ENCODE measurements at regions not wholly inside any gene's neighbourhood (a gene's known extent, or its start where the extent isn't known, plus 50 kb on each side); places are given as distances from the start of the nearest gene placed in this dataset.

DNA sequence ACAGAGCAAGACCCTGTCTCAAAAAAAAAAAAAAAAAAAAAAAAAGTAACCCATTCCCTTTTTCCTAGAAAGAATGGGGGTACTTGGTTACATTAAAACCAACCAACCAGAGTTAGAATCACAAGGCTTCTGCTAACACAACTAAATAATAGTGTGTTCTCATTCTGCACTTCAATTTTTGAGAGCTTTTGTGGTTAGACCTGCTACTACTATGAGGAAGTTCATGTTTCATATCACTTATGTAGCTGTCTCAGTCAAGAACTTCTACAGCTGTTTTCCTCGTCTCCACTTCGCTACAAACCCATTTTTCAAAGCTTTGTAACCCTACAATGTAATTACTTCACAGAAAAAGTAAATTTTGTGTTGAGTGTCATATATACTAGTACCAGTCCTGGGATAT lies 58.3 kb downstream of the PDHA2 start:
- H3K27ac ChIP-seq = no peak overlapping the region
- intact Hi-C loops (cut with DNase I; ENCODE audit: low total_unique reads) (no loop called here), in situ Hi-C loops (cut with MboI; ENCODE audit: low pct_ligation_motif_present in 1 of 4, low pct_unique_long_range_greater_than_20kb in 1 of 4, low sequenced_read_pairs in 3 of 4) (no loop called here)
- no peaks in the 10 kb centered on the region for H3K36me3 ChIP-seq
- no peaks in the 10 kb centered on the region for H3K27me3 ChIP-seq
- H3K4me1 ChIP-seq = no peaks in the 10 kb centered on the region
- WGBS, 2 donors (ENCODE audit: low coverage in 1 of 2) = 50 to 65% methylated on average over 2 of the region's 2 CpGs
- TF ChIP-seq POLR2AphosphoS5 (IDR thresholded peaks at IDR 0.05) (no peak), EP300 (IDR thresholded peaks at IDR 0.05; ENCODE audit: low read depth) (no peak), POLR2A (IDR thresholded peaks at IDR 0.05) (no peak)
- TF ChIP-seq, protein P1, sequence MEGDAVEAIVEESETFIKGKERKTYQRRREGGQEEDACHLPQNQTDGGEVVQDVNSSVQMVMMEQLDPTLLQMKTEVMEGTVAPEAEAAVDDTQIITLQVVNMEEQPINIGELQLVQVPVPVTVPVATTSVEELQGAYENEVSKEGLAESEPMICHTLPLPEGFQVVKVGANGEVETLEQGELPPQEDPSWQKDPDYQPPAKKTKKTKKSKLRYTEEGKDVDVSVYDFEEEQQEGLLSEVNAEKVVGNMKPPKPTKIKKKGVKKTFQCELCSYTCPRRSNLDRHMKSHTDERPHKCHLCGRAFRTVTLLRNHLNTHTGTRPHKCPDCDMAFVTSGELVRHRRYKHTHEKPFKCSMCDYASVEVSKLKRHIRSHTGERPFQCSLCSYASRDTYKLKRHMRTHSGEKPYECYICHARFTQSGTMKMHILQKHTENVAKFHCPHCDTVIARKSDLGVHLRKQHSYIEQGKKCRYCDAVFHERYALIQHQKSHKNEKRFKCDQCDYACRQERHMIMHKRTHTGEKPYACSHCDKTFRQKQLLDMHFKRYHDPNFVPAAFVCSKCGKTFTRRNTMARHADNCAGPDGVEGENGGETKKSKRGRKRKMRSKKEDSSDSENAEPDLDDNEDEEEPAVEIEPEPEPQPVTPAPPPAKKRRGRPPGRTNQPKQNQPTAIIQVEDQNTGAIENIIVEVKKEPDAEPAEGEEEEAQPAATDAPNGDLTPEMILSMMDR (IDR thresholded peaks at IDR 0.05) = no peak
- no peaks in the 10 kb centered on the region for H3K9me3 ChIP-seq
- DNase-seq = no peak
- H3K4me3 ChIP-seq = no peak overlapping the region

DNA sequence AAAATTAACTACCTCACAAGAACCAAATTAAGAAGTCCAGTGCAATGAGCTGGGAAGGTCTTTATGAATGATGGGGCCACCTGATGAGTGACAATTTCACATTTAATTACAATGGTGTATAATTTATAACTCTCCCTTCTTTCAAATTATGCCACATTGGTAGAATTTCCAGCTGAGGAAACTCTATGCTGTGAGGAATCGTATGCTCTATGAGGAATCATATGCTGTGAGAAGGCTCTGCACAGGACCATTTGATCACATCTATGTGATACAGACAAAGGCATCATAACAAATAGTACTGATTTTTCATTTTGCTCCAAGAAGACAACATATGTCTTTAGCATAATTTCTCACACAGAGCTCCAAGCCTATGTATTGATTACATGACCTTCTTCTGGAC lies 69.3 kb downstream of the PDHA2 start:
- H3K27me3 ChIP-seq = no peaks in the 10 kb centered on the region
- H3K36me3 ChIP-seq = no peaks in the 10 kb centered on the region
- no peaks in the 10 kb centered on the region for H3K4me1 ChIP-seq
- in situ Hi-C loops (cut with MboI; ENCODE audit: low pct_ligation_motif_present in 1 of 4, low pct_unique_long_range_greater_than_20kb in 1 of 4, low sequenced_read_pairs in 3 of 4) = no loop called here
- no peaks in the 10 kb centered on the region for H3K9me3 ChIP-seq
- no peak for DNase-seq
- 50 to 79% methylated on average over 1 of the region's 1 CpG for WGBS, 2 donors (ENCODE audit: low coverage in 1 of 2)
- no peak overlapping the region for H3K4me3 ChIP-seq
- H3K27ac ChIP-seq = no peak overlapping the region
- intact Hi-C loops (cut with DNase I; ENCODE audit: low total_unique reads) = no loop called here
- TF ChIP-seq POLR2AphosphoS5 (IDR thresholded peaks at IDR 0.05) (no peak), POLR2A (IDR thresholded peaks at IDR 0.05) (no peak), EP300 (IDR thresholded peaks at IDR 0.05; ENCODE audit: low read depth) (no peak)

DNA sequence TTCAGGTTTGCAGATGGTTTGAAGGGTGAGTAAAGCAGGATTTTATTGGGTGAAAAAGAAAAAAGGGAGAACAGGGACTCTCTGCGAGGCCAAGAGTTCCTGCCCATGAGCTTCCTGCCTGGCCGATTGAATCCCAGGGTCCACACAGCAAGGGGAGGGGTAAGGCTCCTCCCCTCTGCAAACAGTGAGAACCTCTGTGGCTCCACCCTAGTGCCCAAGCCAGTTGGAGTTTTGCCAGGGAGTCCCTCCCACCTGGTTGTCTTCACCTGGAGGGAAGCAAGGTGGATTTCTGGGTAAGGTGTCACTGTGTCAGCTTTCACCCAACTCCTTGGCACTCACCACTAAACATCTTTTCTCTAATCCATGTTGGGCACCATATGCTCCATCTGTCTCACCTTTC lies 70.9 kb downstream of the PDHA2 start:
- Histone ChIP-seq H3K27me3 (no peaks in the 10 kb centered on the region), H3K9me3 (no peaks in the 10 kb centered on the region), H3K27ac (no peak overlapping the region), H3K4me1 (no peaks in the 10 kb centered on the region), H3K36me3 (no peaks in the 10 kb centered on the region), H3K4me3 (no peak overlapping the region)
- TF ChIP-seq POLR2AphosphoS5 (IDR thresholded peaks at IDR 0.05) = no peak
- TF ChIP-seq POLR2A (IDR thresholded peaks at IDR 0.05) = no peak
- TF ChIP-seq EP300 (IDR thresholded peaks at IDR 0.05; ENCODE audit: low read depth) = no peak
- TF ChIP-seq, protein P1 (IDR thresholded peaks at IDR 0.05) = no peak
- no peak for DNase-seq
- in situ Hi-C loops (cut with MboI; ENCODE audit: low pct_ligation_motif_present in 1 of 4, low pct_unique_long_range_greater_than_20kb in 1 of 4, low sequenced_read_pairs in 3 of 4) = no loop called here
- intact Hi-C loops (cut with DNase I; ENCODE audit: low total_unique reads) = no loop called here
- 66 to 67% methylated on average over 1 to 2 of the region's 2 CpGs for WGBS, 2 donors (ENCODE audit: low coverage in 1 of 2)

DNA sequence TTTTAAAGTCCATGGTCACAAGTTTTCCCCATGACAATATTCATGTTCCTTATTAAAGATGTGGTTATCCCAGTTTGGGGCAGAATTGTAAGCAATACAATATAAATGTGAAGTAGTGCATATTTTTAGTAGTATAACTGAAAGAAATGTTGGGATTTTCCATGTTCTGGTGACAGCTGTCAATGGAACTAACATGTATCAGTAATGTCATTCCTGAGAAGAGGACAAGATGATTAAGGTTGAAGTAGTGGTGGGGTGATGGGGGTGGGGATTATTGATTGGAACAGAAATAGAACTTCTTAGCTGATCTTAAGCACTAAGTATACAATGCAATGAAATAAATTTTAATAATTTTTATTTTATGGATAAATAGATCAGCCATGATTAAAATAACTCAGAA lies 81.6 kb downstream of the PDHA2 start:
- TF ChIP-seq, protein P1 (IDR thresholded peaks at IDR 0.05) = no peak
- TF ChIP-seq EP300 (IDR thresholded peaks at IDR 0.05; ENCODE audit: low read depth) = no peak
- no peak for TF ChIP-seq POLR2A (IDR thresholded peaks at IDR 0.05)
- TF ChIP-seq POLR2AphosphoS5 (IDR thresholded peaks at IDR 0.05) = no peak
- H3K4me1 ChIP-seq = no peaks in the 10 kb centered on the region
- no peaks in the 10 kb centered on the region for H3K27me3 ChIP-seq
- in situ Hi-C loops (cut with MboI; ENCODE audit: low pct_ligation_motif_present in 1 of 4, low pct_unique_long_range_greater_than_20kb in 1 of 4, low sequenced_read_pairs in 3 of 4) (no loop called here), intact Hi-C loops (cut with DNase I; ENCODE audit: low total_unique reads) (no loop called here)
- H3K27ac ChIP-seq = no peak overlapping the region
- no peak overlapping the region for H3K4me3 ChIP-seq
- no peak for DNase-seq
- H3K36me3 ChIP-seq = no peaks in the 10 kb centered on the region
- H3K9me3 ChIP-seq = peaks cover 0 to 8% of the 10 kb centered on the region in 2 donors

DNA sequence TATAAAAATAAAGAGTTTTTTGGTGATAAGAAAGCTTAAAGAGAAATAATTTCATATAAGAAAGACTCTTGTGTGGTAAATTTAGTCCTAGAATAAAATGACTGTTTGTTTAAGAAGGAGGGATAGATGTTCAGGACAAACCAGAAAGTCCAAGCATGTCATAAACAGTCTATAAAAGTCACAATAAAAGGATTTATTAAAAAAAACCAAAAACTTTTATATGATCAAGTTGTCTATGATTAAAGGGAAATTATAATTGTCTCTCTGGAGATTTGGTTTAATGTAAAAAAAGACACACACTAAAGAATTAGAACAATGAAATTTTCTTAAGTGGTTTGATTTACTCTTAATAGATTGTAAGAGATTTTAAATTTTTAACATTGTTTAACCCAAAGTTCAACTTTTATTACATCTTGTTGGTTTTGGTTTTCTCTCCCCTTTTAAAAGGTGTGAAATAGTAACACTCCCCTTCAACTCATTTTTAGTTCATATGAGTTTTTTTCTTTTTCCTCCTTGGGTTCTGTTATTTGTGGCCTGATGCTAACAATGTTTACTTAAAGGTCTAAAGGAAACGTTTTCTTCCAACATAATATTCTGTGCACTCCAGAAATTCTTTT lies 89.7 kb downstream of the PDHA2 start:
- H3K9me3 ChIP-seq = peaks cover 0 to 16% of the 10 kb centered on the region in 2 donors
- H3K36me3 ChIP-seq = no peaks in the 10 kb centered on the region
- no peaks in the 10 kb centered on the region for H3K4me1 ChIP-seq
- in situ Hi-C loops (cut with MboI; ENCODE audit: low pct_ligation_motif_present in 1 of 4, low pct_unique_long_range_greater_than_20kb in 1 of 4, low sequenced_read_pairs in 3 of 4) (no loop called here), intact Hi-C loops (cut with DNase I; ENCODE audit: low total_unique reads) (no loop called here)
- TF ChIP-seq POLR2A (IDR thresholded peaks at IDR 0.05) (no peak), POLR2AphosphoS5 (IDR thresholded peaks at IDR 0.05) (no peak), EP300 (IDR thresholded peaks at IDR 0.05; ENCODE audit: low read depth) (no peak)
- TF ChIP-seq, protein P1 (IDR thresholded peaks at IDR 0.05) = no peak
- no peaks in the 10 kb centered on the region for H3K27me3 ChIP-seq
- DNase-seq = no peak
- 43 to 46% methylated on average over 1 of the region's 1 CpG for WGBS, 2 donors (ENCODE audit: low coverage in 1 of 2)
- no peak overlapping the region for H3K4me3 ChIP-seq
- no peak overlapping the region for H3K27ac ChIP-seq

Measured in transverse colon (tissue), 4 donors.